KMS-11 (cell line): ENCODE measurements at regions not wholly inside any gene's neighbourhood (a gene's known extent, or its start where the extent isn't known, plus 50 kb on each side); places are given as distances from the start of the nearest gene placed in this dataset.

Experiments used
- H2AFZ ChIP-seq: fragments of 200-600 bp; sonication (generic); 2 replicates; pipeline ENCODE4 v1.6.1; 2016; ENCODE audit warnings: antibody characterized with exemption, mixed run types, low read depth
- H3K27ac ChIP-seq: fragments of 200-600 bp; sonication (generic); 2 replicates; pipeline ENCODE4 v1.6.1; 2016; ENCODE audit warnings: mild to moderate bottlenecking, mixed run types
- H3K27me3 ChIP-seq: fragments of 200-600 bp; sonication (generic); 2 replicates; pipeline ENCODE4 v1.6.1; 2017; ENCODE audit warnings: mild to moderate bottlenecking, low read depth, mixed run types, moderate library complexity; ENCODE audit not compliant: insufficient read depth
- H3K36me3 ChIP-seq: fragments of 200-600 bp; sonication (generic); 2 replicates; pipeline ENCODE4 v1.6.1; 2017; ENCODE audit warnings: mild to moderate bottlenecking, mixed run types; ENCODE audit not compliant: insufficient read depth
- H3K4me1 ChIP-seq: fragments of 200-600 bp; sonication (generic); 2 replicates; pipeline ENCODE4 v1.6.1; 2016; ENCODE audit warnings: mild to moderate bottlenecking, low read depth, mixed run types; ENCODE audit not compliant: poor library complexity, severe bottlenecking
- H3K4me2 ChIP-seq: fragments of 200-600 bp; sonication (generic); 2 replicates; pipeline ENCODE4 v1.7.0; 2016; ENCODE audit warnings: mild to moderate bottlenecking, mixed run types
- H3K4me3 ChIP-seq: fragments of 200-600 bp; sonication (generic); IDR thresholded peaks from 2 replicates; pipeline ENCODE4 v1.6.1; 2017; ENCODE audit warnings: low read depth, low read length, mixed read lengths; ENCODE audit not compliant: insufficient read depth
- H3K79me2 ChIP-seq: fragments of 200-600 bp; sonication (generic); 2 replicates; pipeline ENCODE4 v1.6.1; 2016; ENCODE audit warnings: low read depth, mixed run types; ENCODE audit not compliant: insufficient read depth
- H3K9ac ChIP-seq: fragments of 200-600 bp; sonication (generic); 2 replicates; pipeline ENCODE4 v1.6.1; 2016; ENCODE audit warnings: mild to moderate bottlenecking, mixed run types
- H4K20me1 ChIP-seq: fragments of 200-600 bp; sonication (generic); 2 replicates; pipeline ENCODE4 v1.6.1; 2016; ENCODE audit warnings: mild to moderate bottlenecking, mixed run types; ENCODE audit not compliant: insufficient read depth
- CTCF ChIP-seq: fragments of 200-600 bp; sonication (generic); conservative IDR thresholded peaks from 2 replicates; pipeline ENCODE4 v1.6.1; 2017; ENCODE audit warnings: low read depth, mild to moderate bottlenecking, antibody characterized with exemption, low read length, moderate library complexity, mixed read lengths

GRCh38 chr3:78424656-78425055 lies 1343.1 kb downstream of the ROBO1 start:
- Histone ChIP-seq H3K27ac (no peak overlapping the region), H3K27me3 (no peaks in the 10 kb centered on the region), H3K4me1 (no peaks in the 10 kb centered on the region), H3K4me3 (no peak overlapping the region), H3K79me2 (no peaks in the 10 kb centered on the region), H3K9ac (no peak overlapping the region), H4K20me1 (no peaks in the 10 kb centered on the region), H3K36me3 (no peaks in the 10 kb centered on the region), H2AFZ (no peak overlapping the region), H3K4me2 (no peak overlapping the region)
- TF ChIP-seq CTCF: no peak

GRCh38 chr3:78426454-78426853 lies 1341.3 kb downstream of the ROBO1 start:
- Histone ChIP-seq H3K4me2 (no peak overlapping the region), H3K27ac (no peak overlapping the region), H3K36me3 (no peaks in the 10 kb centered on the region), H2AFZ (no peak overlapping the region), H3K79me2 (no peaks in the 10 kb centered on the region), H4K20me1 (no peaks in the 10 kb centered on the region), H3K4me1 (no peaks in the 10 kb centered on the region), H3K9ac (no peak overlapping the region), H3K27me3 (no peaks in the 10 kb centered on the region), H3K4me3 (no peak overlapping the region)
- no peak for TF ChIP-seq CTCF

- no peak overlapping the region for H3K4me3 ChIP-seq
- H3K27me3 ChIP-seq: no peaks in the 10 kb centered on the region
- no peak overlapping the region for H3K27ac ChIP-seq
- H3K9ac ChIP-seq: no peak overlapping the region
- no peak for TF ChIP-seq CTCF
- no peak overlapping the region for H2AFZ ChIP-seq
- no peaks in the 10 kb centered on the region for H3K4me1 ChIP-seq
- no peaks in the 10 kb centered on the region for H3K36me3 ChIP-seq
- H4K20me1 ChIP-seq: no peaks in the 10 kb centered on the region
- H3K4me2 ChIP-seq: no peak overlapping the region
- H3K79me2 ChIP-seq: no peaks in the 10 kb centered on the region
Observed at GRCh38 chr3:78427303-78427702, 1340.5 kb downstream of the ROBO1 start.

GRCh38 chr3:78430741-78431140 lies 1337.1 kb downstream of the ROBO1 start:
- Histone ChIP-seq H3K4me1 (no peaks in the 10 kb centered on the region), H3K4me3 (no peak overlapping the region)
- TF ChIP-seq CTCF: no peak

More at GRCh38 chr3:78430741-78431140, 1337.1 kb downstream of the ROBO1 start:
- no peak overlapping the region for H3K4me2 ChIP-seq
- H2AFZ ChIP-seq: no peak overlapping the region
- no peaks in the 10 kb centered on the region for H3K27me3 ChIP-seq
- H3K36me3 ChIP-seq: no peaks in the 10 kb centered on the region
- H3K9ac ChIP-seq: no peak overlapping the region
- H3K27ac ChIP-seq: no peak overlapping the region
- no peaks in the 10 kb centered on the region for H3K79me2 ChIP-seq
- H4K20me1 ChIP-seq: no peaks in the 10 kb centered on the region
